SK-N-SH (cell line): ENCODE measurements at regions not wholly inside any gene's neighbourhood (a gene's known extent, or its start where the extent isn't known, plus 50 kb on each side); places are given as distances from the start of the nearest gene placed in this dataset.

Source experiments
- CTCF ChIA-PET: fragments of 300-600, 350-600 bp; formaldehyde crosslinking; extraction: SDS; loops from one replicate; lab custom pipeline; 2021; lab: Yijun Ruan, JAX
- POLR2A ChIA-PET: fragments of 350-600 bp; sonication (Branson Sonifier 250); formaldehyde crosslinking; extraction: SDS; loops from one replicate; lab custom pipeline; 2020; ENCODE audit warnings: antibody characterized with exemption, inconsistent platforms; lab: Yijun Ruan, JAX
- DNase-seq: peaks from one replicate; pipeline ENCODE4 v3.0.0; 2012
- H2AFZ ChIP-seq: fragments of 200-600 bp; sonication (generic); 2 replicates; pipeline ENCODE4 v1.8.1; 2016; ENCODE audit warnings: antibody characterized with exemption, mild to moderate bottlenecking, low read depth
- H3F3A ChIP-seq: fragments of 200-600 bp; sonication (generic); replicated peaks from 2 replicates; pipeline ENCODE3; 2016; ENCODE audit warnings: antibody characterized with exemption, mild to moderate bottlenecking; ENCODE audit not compliant: insufficient read depth
- H3K27ac ChIP-seq, 2 experiments: fragments of 200-500 bp in 1 of 2; fragments of 200-600 bp in 1 of 2; sonication (Bioruptor generic) in 1 of 2; sonication (generic), shearing (Covaris generic) in 1 of 2; 2 replicates each; pipeline versions ENCODE4 v1.5.1 to v1.6.1; 2014 to 2016; ENCODE audit warnings: low read depth in 2 of 2, inconsistent platforms in 1 of 2, low read length in 1 of 2, mild to moderate bottlenecking in 1 of 2, mixed read lengths in 1 of 2
- H3K27me3 ChIP-seq: fragments of 200-600 bp; sonication (generic), shearing (Covaris generic); 2 replicates; pipeline ENCODE4 v1.6.1; 2016; ENCODE audit warnings: mixed run types; ENCODE audit not compliant: insufficient read depth
- H3K36me3 ChIP-seq, 2 experiments: fragments of 200-500 bp in 1 of 2; fragments of 200-600 bp in 1 of 2; sonication (Bioruptor generic) in 1 of 2; sonication (generic) in 1 of 2; replicated peaks in 1 of 2; 2 replicates each; pipeline versions ENCODE3 to v1.5.1; 2014 to 2016; ENCODE audit warnings: low read length in 1 of 2, mild to moderate bottlenecking in 1 of 2; ENCODE audit not compliant: insufficient read depth in 2 of 2, control insufficient read depth in 1 of 2
- H3K4me1 ChIP-seq, 2 experiments: fragments of 200-500 bp in 1 of 2; fragments of 200-600 bp in 1 of 2; sonication (Bioruptor generic) in 1 of 2; sonication (generic), shearing (Covaris generic) in 1 of 2; 2 replicates each; pipeline versions ENCODE4 v1.5.1 to v1.6.1; 2014 to 2016; ENCODE audit warnings: low read depth in 1 of 2, low read length in 1 of 2, mixed run types in 1 of 2; ENCODE audit not compliant: insufficient read depth in 2 of 2, control insufficient read depth in 1 of 2
- H3K4me2 ChIP-seq: fragments of 200-600 bp; sonication (generic), shearing (Covaris generic); 2 replicates; pipeline ENCODE4 v1.6.1; 2017; ENCODE audit warnings: mixed run types
- H3K4me3 ChIP-seq, 2 experiments: fragments of 200-500 bp in 1 of 2; fragments of 200-600 bp in 1 of 2; sonication (Bioruptor generic) in 1 of 2; sonication (generic), shearing (Covaris generic) in 1 of 2; 2 replicates each; pipeline versions ENCODE4 v1.5.1 to v1.8.1; 2014 to 2016; ENCODE audit warnings: low read depth in 2 of 2, inconsistent platforms in 1 of 2, low read length in 1 of 2, mild to moderate bottlenecking in 1 of 2, mixed read lengths in 1 of 2, moderate library complexity in 1 of 2
- H3K79me2 ChIP-seq: fragments of 200-600 bp; sonication (generic); 2 replicates; pipeline ENCODE4 v1.8.1; 2017; ENCODE audit warnings: mild to moderate bottlenecking; ENCODE audit not compliant: insufficient read depth
- H3K9ac ChIP-seq: fragments of 200-600 bp; sonication (generic); 2 replicates; pipeline ENCODE4 v1.6.1; 2017; ENCODE audit warnings: mixed run types
- H3K9me2 ChIP-seq: fragments of 200-600 bp; sonication (generic); 2 replicates; pipeline ENCODE4 v1.6.1; 2017; ENCODE audit warnings: mixed run types
- H3K9me3 ChIP-seq: fragments of 200-600 bp; sonication (generic); 2 replicates; pipeline ENCODE4 v1.6.1; 2017; ENCODE audit warnings: mixed run types, mild to moderate bottlenecking, moderate library complexity
- H4K20me1 ChIP-seq: fragments of 200-600 bp; sonication (generic); 2 replicates; pipeline ENCODE4 v1.6.1; 2017; ENCODE audit warnings: mild to moderate bottlenecking, mixed run types; ENCODE audit not compliant: insufficient read depth
- CTCF ChIP-seq: fragments of 200-600 bp; sonication (generic); IDR thresholded peaks from 2 replicates; pipeline ENCODE4 v1.6.1; 2017; ENCODE audit warnings: antibody characterized with exemption, mild to moderate bottlenecking, moderate library complexity
- EZH2phosphoT487 ChIP-seq: fragments of 200-600 bp; sonication (generic); IDR thresholded peaks from 2 replicates; pipeline ENCODE4 v1.6.1; 2017; ENCODE audit warnings: low read depth, mixed run types, mild to moderate bottlenecking, antibody characterized with exemption, moderate library complexity, borderline replicate concordance
- FOSL2 ChIP-seq: IDR thresholded peaks from 2 replicates; pipeline ENCODE4 v1.4.0; 2012; ENCODE audit warnings: low read depth, mild to moderate bottlenecking, moderate library complexity, borderline replicate concordance
- IRF3 ChIP-seq: fragments of 150-350 bp; IDR thresholded peaks from 2 replicates; pipeline ENCODE4 v1.6.1; 2016; ENCODE audit warnings: mild to moderate bottlenecking, low read depth, low read length
- JUND ChIP-seq: IDR thresholded peaks from 2 replicates; pipeline ENCODE4 v1.4.0; 2012
- MAX ChIP-seq: IDR thresholded peaks from 2 replicates; pipeline ENCODE4 v1.4.0; 2012; ENCODE audit warnings: low read depth
- MEF2A ChIP-seq: IDR thresholded peaks from 2 replicates; pipeline ENCODE4 v1.4.0; 2012; ENCODE audit warnings: low read depth, borderline replicate concordance
- MXI1 ChIP-seq: IDR thresholded peaks from 2 replicates; pipeline ENCODE4 v1.6.1; 2012; ENCODE audit warnings: mild to moderate bottlenecking, low read depth, low read length, improper control_type of control experiment
- NRF1 ChIP-seq: IDR thresholded peaks from 2 replicates; pipeline ENCODE4 v1.6.1; 2012; ENCODE audit warnings: low read depth, mild to moderate bottlenecking, low read length
- PBX3 ChIP-seq: IDR thresholded peaks from 2 replicates; pipeline ENCODE4; 2012
- POLR2AphosphoS5 ChIP-seq: IDR thresholded peaks from 2 replicates; pipeline ENCODE4 v1.6.1; 2012; ENCODE audit warnings: low read depth, low read length
- RXRA ChIP-seq: IDR thresholded peaks from 2 replicates; pipeline ENCODE4 v1.4.0; 2012; ENCODE audit warnings: low read depth, mild to moderate bottlenecking, borderline replicate concordance
- SIN3A ChIP-seq: IDR thresholded peaks from 2 replicates; pipeline ENCODE4 v1.6.1; 2012; ENCODE audit warnings: low read depth, mild to moderate bottlenecking, low read length, moderate library complexity, borderline replicate concordance
- TAF1 ChIP-seq: IDR thresholded peaks from 2 replicates; pipeline ENCODE4 v1.6.1; 2012; ENCODE audit warnings: low read depth, mild to moderate bottlenecking, low read length, moderate library complexity, borderline replicate concordance
- TEAD4 ChIP-seq: IDR thresholded peaks from 2 replicates; pipeline ENCODE4 v1.4.0; 2012; ENCODE audit warnings: mild to moderate bottlenecking, borderline replicate concordance; ENCODE audit not compliant: insufficient read depth
- USF1 ChIP-seq: IDR thresholded peaks from 2 replicates; pipeline ENCODE4 v1.4.0; 2012; ENCODE audit warnings: low read depth, borderline replicate concordance
- YY1 ChIP-seq: IDR thresholded peaks from 2 replicates; pipeline ENCODE4 v1.4.0; 2012; ENCODE audit warnings: low read depth, mild to moderate bottlenecking
- ZBTB33 ChIP-seq: IDR thresholded peaks from 2 replicates; pipeline ENCODE4 v1.4.0; 2012; ENCODE audit warnings: low read depth, borderline replicate concordance
- WGBS: methylation state at CpG from one replicate; pipeline ENCODE4 v1.1.6; 2017; ENCODE audit warnings: low lambda C conversion rate; 5-methylcytosine and 5-hydroxymethylcytosine counted together

- TF ChIP-seq MEF2A (no peak), JUND (no peak), NRF1 (no peak), FOSL2 (no peak), MXI1 (no peak)
Measured at GRCh38 chr5:167900340-167900935, 391.0 kb upstream of the WWC1 start (continued).

- TF ChIP-seq RXRA: no peak
- TF ChIP-seq YY1: no peak
- TF ChIP-seq TEAD4: no peak
- TF ChIP-seq CTCF: no peak
- no peak for TF ChIP-seq SIN3A
- TF ChIP-seq MAX: no peak
- no peak for TF ChIP-seq EZH2phosphoT487
- TF ChIP-seq USF1: no peak
- no peak for TF ChIP-seq POLR2AphosphoS5
- no peak for TF ChIP-seq IRF3
- no peak for TF ChIP-seq PBX3
- no peak for TF ChIP-seq TAF1
- TF ChIP-seq ZBTB33: no peak
- no peak for TF ChIP-seq MXI1
- no peak for TF ChIP-seq MEF2A
- H3K36me3 ChIP-seq: no peaks in the 10 kb centered on the region
- POLR2A ChIA-PET: interaction anchor here (0.6 kb wide), 1 partner anchor 318 kb away, joined by 3 read pairs; no protein-coding TSS in a partner anchor
Measured at GRCh38 chr5:167902298-167902697, 389.1 kb upstream of the WWC1 start.

More at GRCh38 chr5:167902298-167902697, 389.1 kb upstream of the WWC1 start:
- Histone ChIP-seq H3K9me2 (no peaks in the 10 kb centered on the region), H3K9ac (no peak overlapping the region), H2AFZ (no peak overlapping the region), H3K4me1 (peaks cover 0 to 3% of the 10 kb centered on the region in 2 experiments; a peak in 2 of 4 replicates), H3K4me3 (no peak overlapping the region), H3F3A (no peaks in the 10 kb centered on the region), H3K79me2 (no peaks in the 10 kb centered on the region), H3K4me2 (no peak overlapping the region), H3K27ac (no peak overlapping the region), H4K20me1 (no peaks in the 10 kb centered on the region), H3K27me3 (no peaks in the 10 kb centered on the region), H3K9me3 (no peaks in the 10 kb centered on the region)
- no peak for DNase-seq
- CTCF ChIA-PET: interaction anchor here (1.2 to 1.7 kb wide), 2 partner anchors 145 to 318 kb away, joined by 3 to 4 read pairs; no protein-coding TSS in a partner anchor
- WGBS: 63% methylated on average over 9 of the region's 9 CpGs
